Fibroblast of skin of back (primary cell): ENCODE measurements at regions not wholly inside any gene's neighbourhood (a gene's known extent, or its start where the extent isn't known, plus 50 kb on each side); places are given as distances from the start of the nearest gene placed in this dataset.

Experiments
- DNase-seq: peaks from one replicate; pipeline ENCODE4 v3.0.0-alpha.2; 2013

GRCh38 chr2:133720429-133720828 lies 152.2 kb upstream of the NCKAP5 start:
- no peak for DNase-seq

GRCh38 chr2:133721118-133721517 lies 152.9 kb upstream of the NCKAP5 start:
- DNase-seq, result no peak

GRCh38 chr2:133723133-133723532 lies 154.9 kb upstream of the NCKAP5 start:
- DNase-seq, result no peak

GRCh38 chr2:133726973-133727372 lies 158.7 kb upstream of the NCKAP5 start:
- DNase-seq, result no peak

GRCh38 chr2:133732059-133732458 lies 163.8 kb upstream of the NCKAP5 start:
- DNase-seq, result no peak

GRCh38 chr2:133732982-133733900 lies 165.0 kb upstream of the NCKAP5 start:
- peak; percentile 67 for DNase-seq

- peak; percentile 99 for DNase-seq
Observed at GRCh38 chr2:133733901-133734255, 165.6 kb upstream of the NCKAP5 start.

GRCh38 chr2:133734716-133735495 lies 166.6 kb upstream of the NCKAP5 start:
- DNase-seq, result peak; percentile 73

- DNase-seq, result no peak
Observed at GRCh38 chr2:133736674-133737073, 168.4 kb upstream of the NCKAP5 start.

GRCh38 chr2:133737242-133737993 lies 169.2 kb upstream of the NCKAP5 start:
- DNase-seq, result peak; percentile 87

GRCh38 chr2:133739039-133739438 lies 170.8 kb upstream of the NCKAP5 start:
- no peak for DNase-seq

- DNase-seq, result no peak
Observed at GRCh38 chr2:133740500-133740899, 172.2 kb upstream of the NCKAP5 start.

- peak; percentile 73 for DNase-seq
Observed at GRCh38 chr2:133748007-133748700, 179.9 kb upstream of the NCKAP5 start.

- no peak for DNase-seq
Observed at GRCh38 chr2:133753665-133754064, 185.4 kb upstream of the NCKAP5 start.

GRCh38 chr2:133755480-133756300 lies 187.4 kb upstream of the NCKAP5 start:
- DNase-seq, result peak; percentile 100

- DNase-seq, result no peak
Observed at GRCh38 chr2:133756833-133757232, 188.6 kb upstream of the NCKAP5 start.

- DNase-seq, result peak; percentile 90
Observed at GRCh38 chr2:133760376-133760775, 192.1 kb upstream of the NCKAP5 start.

- peak; percentile 98 for DNase-seq
Observed at GRCh38 chr2:133765658-133766057, 197.4 kb upstream of the NCKAP5 start.

- DNase-seq, result peak; percentile 94
Observed at GRCh38 chr2:133766164-133766832, 198.0 kb upstream of the NCKAP5 start.

GRCh38 chr2:133768256-133768655 lies 200.0 kb upstream of the NCKAP5 start:
- no peak for DNase-seq
